IMR-90 (cell line): ENCODE measurements at regions not wholly inside any gene's neighbourhood (a gene's known extent, or its start where the extent isn't known, plus 50 kb on each side); places are given as distances from the start of the nearest gene placed in this dataset.

ENCODE experiments used
- ATAC-seq: fragments of 200-7000 bp; cut with Tn5 transposase; 2 replicates; pipeline ENCODE4 v1.9.1; 2020; ENCODE audit warnings: low read depth, mild to moderate bottlenecking, moderate library complexity
- BruUV-seq: library from RNA; stranded (reverse); fragments of 400-500 nt; replicated peaks from 2 replicates; lab custom pipeline; 2021; lab: Mats Ljungman, UMichigan
- CTCF ChIA-PET: fragments of 300-600 bp; formaldehyde crosslinking; extraction: SDS; loops from one replicate; lab custom pipeline; 2021; ENCODE audit warnings: antibody characterized with exemption; lab: Yijun Ruan, JAX
- POLR2A ChIA-PET: fragments of 300-600 bp; sonication (Branson Sonifier 250); formaldehyde crosslinking; loops from one replicate; lab custom pipeline; 2022; ENCODE audit warnings: antibody characterized with exemption; ENCODE audit not compliant: unreplicated experiment; lab: Charles Lee
- DNase-seq: peaks from one replicate; pipeline ENCODE4 v3.0.0; 2013
- H2AFZ ChIP-seq: replicated peaks from 2 replicates; pipeline ENCODE3; 2013; ENCODE audit warnings: low read length, mild to moderate bottlenecking; ENCODE audit not compliant: poor library complexity
- H2AK5ac ChIP-seq: 2 replicates; pipeline ENCODE4 v1.6.1; 2013; ENCODE audit warnings: low read depth, low read length, inconsistent platforms
- H2AK9ac ChIP-seq: replicated peaks from 2 replicates; pipeline ENCODE3; 2013; ENCODE audit warnings: mild to moderate bottlenecking, low read depth, low read length, moderate library complexity; ENCODE audit not compliant: poor library complexity
- H2BK120ac ChIP-seq: 2 replicates; pipeline ENCODE4 v1.6.1; 2013; ENCODE audit warnings: low read depth, low read length, inconsistent platforms
- H2BK15ac ChIP-seq: 3 replicates; pipeline ENCODE4 v1.6.1; 2013; ENCODE audit warnings: low read depth, low read length, inconsistent platforms
- H2BK20ac ChIP-seq: 2 replicates; pipeline ENCODE4 v1.6.1; 2013; ENCODE audit warnings: low read depth, mild to moderate bottlenecking, inconsistent platforms, low read length, moderate library complexity
- H2BK5ac ChIP-seq: 2 replicates; pipeline ENCODE4 v1.6.1; 2013; ENCODE audit warnings: mild to moderate bottlenecking, low read depth, low read length, inconsistent platforms; ENCODE audit not compliant: poor library complexity, severe bottlenecking
- H3K14ac ChIP-seq: replicated peaks from 2 replicates; pipeline ENCODE4 v1.6.1; 2013; ENCODE audit warnings: low read depth, low read length, inconsistent platforms
- H3K18ac ChIP-seq: 2 replicates; pipeline ENCODE4 v1.6.1; 2013; ENCODE audit warnings: low read depth, low read length, control low read depth
- H3K23ac ChIP-seq: 2 replicates; pipeline ENCODE4 v1.6.1; 2013; ENCODE audit warnings: low read depth, low read length, inconsistent platforms
- H3K27ac ChIP-seq: 2 replicates; pipeline ENCODE4 v1.5.1; 2013; ENCODE audit warnings: mild to moderate bottlenecking, control low read depth, low read length; ENCODE audit not compliant: insufficient read depth
- H3K27me3 ChIP-seq: 2 replicates; pipeline ENCODE4 v1.6.1; 2013; ENCODE audit warnings: low read length; ENCODE audit not compliant: control insufficient read depth, insufficient read depth
- H3K36me3 ChIP-seq: 2 replicates; pipeline ENCODE4 v1.6.1; 2013; ENCODE audit warnings: low read length, mixed read lengths; ENCODE audit not compliant: control insufficient read depth, insufficient read depth
- H3K4ac ChIP-seq: 2 replicates; pipeline ENCODE4 v1.6.1; 2013; ENCODE audit warnings: low read depth, low read length, inconsistent platforms
- H3K4me1 ChIP-seq: 2 replicates; pipeline ENCODE4 v1.6.1; 2013; ENCODE audit warnings: low read length, mixed read lengths; ENCODE audit not compliant: control insufficient read depth, insufficient read depth
- H3K4me2 ChIP-seq: 2 replicates; pipeline ENCODE4 v1.6.1; 2013; ENCODE audit warnings: low read depth, mild to moderate bottlenecking, control low read depth, low read length, moderate library complexity
- H3K4me3 ChIP-seq: 2 replicates; pipeline ENCODE4 v1.5.1; 2013; ENCODE audit warnings: low read depth, mild to moderate bottlenecking, control low read depth, low read length, moderate library complexity; ENCODE audit not compliant: insufficient read depth
- H3K56ac ChIP-seq: 2 replicates; pipeline ENCODE4 v1.6.1; 2013; ENCODE audit warnings: low read length, inconsistent platforms; ENCODE audit not compliant: insufficient read depth; ENCODE audit errors: extremely low read depth
- H3K79me1 ChIP-seq, 2 experiments: 2 replicates each; pipeline ENCODE4 v1.6.1; 2013; ENCODE audit warnings: low read length in 2 of 2, inconsistent platforms in 1 of 2, low read depth in 1 of 2
- H3K9ac ChIP-seq: 2 replicates; pipeline ENCODE4 v1.6.1; 2013; ENCODE audit warnings: low read depth, low read length, control low read depth
- H3K9me1 ChIP-seq: 2 replicates; pipeline ENCODE4 v1.6.1; 2013; ENCODE audit warnings: low read length, inconsistent platforms; ENCODE audit not compliant: insufficient read depth
- H3K9me3 ChIP-seq: 2 replicates; pipeline ENCODE4 v1.6.1; 2013; ENCODE audit warnings: low read length; ENCODE audit not compliant: control insufficient read depth, insufficient read depth
- H4K20me1 ChIP-seq: 2 replicates; pipeline ENCODE4 v1.6.1; 2013; ENCODE audit warnings: low read length, inconsistent platforms; ENCODE audit not compliant: insufficient read depth
- H4K5ac ChIP-seq: 2 replicates; pipeline ENCODE4 v1.6.1; 2013; ENCODE audit warnings: mild to moderate bottlenecking, low read depth, low read length, control low read depth
- H4K8ac ChIP-seq, 2 experiments: 2 replicates each; pipeline ENCODE4 v1.6.1; 2013; ENCODE audit warnings: low read depth in 2 of 2, low read length in 2 of 2, control low read depth in 1 of 2, inconsistent platforms in 1 of 2
- H4K91ac ChIP-seq: 2 replicates; pipeline ENCODE4 v1.6.1; 2013; ENCODE audit warnings: low read depth, low read length, inconsistent platforms; ENCODE audit not compliant: insufficient read depth
- BHLHE40 ChIP-seq: fragments of 150-350 bp; IDR thresholded peaks from 2 replicates; pipeline ENCODE4 v1.6.1; 2016; ENCODE audit warnings: mild to moderate bottlenecking, low read depth, low read length
- FOS ChIP-seq: fragments of 150-350 bp; IDR thresholded peaks from 2 replicates; pipeline ENCODE4 v1.6.1; 2016; ENCODE audit warnings: low read depth, low read length
- MAZ ChIP-seq: IDR thresholded peaks from 2 replicates; pipeline ENCODE4 v1.6.1; 2012; ENCODE audit warnings: low read depth, mild to moderate bottlenecking, low read length, improper control_type of control experiment, moderate library complexity, borderline replicate concordance
- NFE2L2 ChIP-seq: fragments of 150-350 bp; IDR thresholded peaks from 2 replicates; pipeline ENCODE4 v1.6.1; 2016; ENCODE audit warnings: low read depth, mild to moderate bottlenecking, low read length
- POLR2A ChIP-seq: IDR thresholded peaks from 2 replicates; pipeline ENCODE4 v1.6.1; 2012; ENCODE audit warnings: mild to moderate bottlenecking, low read depth, low read length
- RCOR1 ChIP-seq: IDR thresholded peaks from 2 replicates; pipeline ENCODE4 v1.6.1; 2012; ENCODE audit warnings: mild to moderate bottlenecking, low read length, improper control_type of control experiment; ENCODE audit not compliant: insufficient replicate concordance
- WGBS, 2 experiments: methylation state at CpG; one replicate each; pipeline versions ENCODE4 v1.1.5 to v1.1.7; 2013; ENCODE audit warnings: missing lambda C conversion rate in 2 of 2; ENCODE audit not compliant: insufficient read length in 1 of 2; ENCODE audit errors: extremely low coverage in 2 of 2; 5-methylcytosine and 5-hydroxymethylcytosine counted together
- dilution Hi-C: fragments of 300-500 bp; cut with HindIII; formaldehyde crosslinking; loops from one replicate; pipeline ENCODE4 v1.14.3; 2018; ENCODE audit warnings: low sequenced_read_pairs; ENCODE audit not compliant: unreplicated experiment
- in situ Hi-C: fragments of 300-500 bp; cut with MboI; formaldehyde crosslinking; loops from 3 replicates; pipeline ENCODE4 v1.14.3; 2019; ENCODE audit warnings: low sequenced_read_pairs, inconsistent platforms, mixed read lengths
- intact Hi-C: fragments of 100-400 bp; cut with micrococcal nuclease; formaldehyde crosslinking; loops from 2 replicates; pipeline ENCODE4 v1.10.0; 2022
- TF ChIP-seq, protein P1 (sequence below): fragments of 150-350 bp; IDR thresholded peaks from 2 replicates; pipeline ENCODE4 v1.6.1; 2016; ENCODE audit warnings: low read depth, mild to moderate bottlenecking, low read length, moderate library complexity, borderline replicate concordance

DNA sequence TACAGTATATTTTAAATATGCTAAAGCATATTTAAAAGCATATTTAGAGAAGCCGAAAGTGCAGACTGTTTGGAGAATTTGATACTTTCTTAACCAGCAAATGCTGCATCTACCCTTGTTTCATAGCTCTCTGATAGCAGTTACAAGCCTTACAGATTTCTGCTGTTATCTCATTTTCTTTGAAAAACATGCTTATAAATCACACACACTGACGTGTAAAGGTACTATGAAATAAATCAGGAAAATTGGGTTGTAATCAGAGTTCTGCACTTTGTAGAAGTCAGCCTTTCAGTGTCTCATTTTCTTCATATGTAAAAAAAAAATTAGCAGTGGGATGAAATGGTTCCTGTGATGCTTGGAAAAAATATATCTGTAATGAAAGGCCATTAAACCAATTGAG is 1432.4 kb upstream of the ATXN8OS start:
- H3K36me3 ChIP-seq, result no peaks in the 10 kb centered on the region
- no peaks in the 10 kb centered on the region for H3K79me1 ChIP-seq
- no peak overlapping the region for H2BK5ac ChIP-seq
- no peaks in the 10 kb centered on the region for H3K4me1 ChIP-seq
- no peak overlapping the region for H2AFZ ChIP-seq
- CTCF ChIA-PET, result no interaction called here
- intact Hi-C loops (no loop called here), in situ Hi-C loops (no loop called here), dilution Hi-C loops (no loop called here)
- no peak overlapping the region for H3K14ac ChIP-seq
- no peak overlapping the region for H4K5ac ChIP-seq
- ATAC-seq (no peak), DNase-seq (no peak)
- H3K9me1 ChIP-seq, result no peaks in the 10 kb centered on the region
- no peak overlapping the region for H2BK120ac ChIP-seq
- H2AK9ac ChIP-seq, result no peak overlapping the region
- H3K56ac ChIP-seq, result no peak overlapping the region
- H4K91ac ChIP-seq, result no peak overlapping the region
- no peak overlapping the region for H2BK20ac ChIP-seq
- no peak overlapping the region for H3K18ac ChIP-seq
- no peak overlapping the region for H4K8ac ChIP-seq
- no peak overlapping the region for H3K27ac ChIP-seq
- no CpG with 5 or more reads among the region's 2 CpGs for WGBS, 2 experiments
- no peak overlapping the region for H3K23ac ChIP-seq
- no peak for TF ChIP-seq FOS
- TF ChIP-seq, protein P1, sequence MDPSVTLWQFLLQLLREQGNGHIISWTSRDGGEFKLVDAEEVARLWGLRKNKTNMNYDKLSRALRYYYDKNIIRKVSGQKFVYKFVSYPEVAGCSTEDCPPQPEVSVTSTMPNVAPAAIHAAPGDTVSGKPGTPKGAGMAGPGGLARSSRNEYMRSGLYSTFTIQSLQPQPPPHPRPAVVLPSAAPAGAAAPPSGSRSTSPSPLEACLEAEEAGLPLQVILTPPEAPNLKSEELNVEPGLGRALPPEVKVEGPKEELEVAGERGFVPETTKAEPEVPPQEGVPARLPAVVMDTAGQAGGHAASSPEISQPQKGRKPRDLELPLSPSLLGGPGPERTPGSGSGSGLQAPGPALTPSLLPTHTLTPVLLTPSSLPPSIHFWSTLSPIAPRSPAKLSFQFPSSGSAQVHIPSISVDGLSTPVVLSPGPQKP, result no peak
- TF ChIP-seq RCOR1, result no peak
- TF ChIP-seq POLR2A, result no peak
- no peak for TF ChIP-seq MAZ
- TF ChIP-seq BHLHE40, result no peak
- no peak for TF ChIP-seq NFE2L2
- no peak overlapping the region for H3K9ac ChIP-seq
- no peak overlapping the region for H2BK15ac ChIP-seq
- BruUV-seq, result no TSS peak
- H2AK5ac ChIP-seq, result no peak overlapping the region
- no peak overlapping the region for H3K4me3 ChIP-seq
- peaks cover 2% of the 10 kb centered on the region; the same call in 1 of the 2 replicates for H3K9me3 ChIP-seq
- no peaks in the 10 kb centered on the region for H4K20me1 ChIP-seq
- H3K27me3 ChIP-seq, result no peaks in the 10 kb centered on the region
- H3K4me2 ChIP-seq, result no peak overlapping the region
- H3K4ac ChIP-seq, result no peak overlapping the region
- POLR2A ChIA-PET, result no interaction called here
